Gastrocnemius medialis (tissue), 4 donors: ENCODE measurements at regions not wholly inside any gene's neighbourhood (a gene's known extent, or its start where the extent isn't known, plus 50 kb on each side); places are given as distances from the start of the nearest gene placed in this dataset.

Experiments
- ATAC-seq, 2 donors: fragments of 150-250 bp; one replicate each; pipeline ENCODE4 v1.9.1; 2016
- DNase-seq, 2 donors: peaks; one replicate each; pipeline ENCODE4 v3.0.0-alpha.2; 2019
- H3K27ac ChIP-seq, 4 donors: fragments of 200-600 bp; sonication (generic); 1 replicate in 1 of 4; 2 replicates in 3 of 4; pipeline ENCODE4 v1.5.1; 2016 to 2018; ENCODE audit warnings: mild to moderate bottlenecking in 2 of 4, moderate library complexity in 1 of 4
- H3K27me3 ChIP-seq, 3 donors: fragments of 200-600 bp; sonication (generic) in 2 of 3; 1 replicate in 1 of 3; 2 replicates in 2 of 3; pipeline versions ENCODE4 v1.5.1 to v1.6.0; 2016 to 2019; ENCODE audit warnings: mild to moderate bottlenecking in 1 of 3, moderate library complexity in 1 of 3
- H3K36me3 ChIP-seq, 2 donors: fragments of 200-600 bp; sonication (generic) in 1 of 2; one replicate each; pipeline ENCODE4 v1.5.1; 2017 to 2018
- H3K4me1 ChIP-seq, 2 donors: fragments of 200-600 bp; sonication (generic) in 1 of 2; one replicate each; pipeline ENCODE4 v1.5.1; 2016 to 2017; ENCODE audit warnings: mild to moderate bottlenecking in 2 of 2
- H3K4me3 ChIP-seq, 4 donors: fragments of 200-600 bp; sonication (generic) in 3 of 4; 1 replicate in 1 of 4; 2 replicates in 3 of 4; pipeline ENCODE4 v1.5.1; 2016 to 2019; ENCODE audit warnings: mild to moderate bottlenecking in 2 of 4
- H3K9me3 ChIP-seq, 3 donors: fragments of 200-600 bp; sonication (generic) in 2 of 3; 1 replicate in 1 of 3; 2 replicates in 2 of 3; pipeline ENCODE4 v1.5.1; 2016 to 2019
- POLR2A ChIP-seq, 2 donors: fragments of 450-650 bp; IDR thresholded peaks; one replicate each; pipeline ENCODE4 v1.6.1; 2017; ENCODE audit warnings: antibody characterized with exemption in 2 of 2, mild to moderate bottlenecking in 2 of 2, moderate library complexity in 2 of 2
- in situ Hi-C, 4 donors: fragments of 200-750 bp; cut with MboI; loops; one replicate each; pipeline versions ENCODE4 v1.15.0 to v1.8.0; 2017; ENCODE audit warnings: low sequenced_read_pairs in 4 of 4
- intact Hi-C: fragments of 100-400 bp; cut with DNase I; formaldehyde crosslinking; loops from one replicate; pipeline ENCODE4 v1.15.1; 2023; ENCODE audit warnings: low total_unique reads
- TF ChIP-seq, protein P1 (sequence below), 5 experiments: fragments of 450-650 bp in 3 of 5; fragments of 200-600 bp in 2 of 5; sonication (generic) in 2 of 5; IDR thresholded peaks in 4 of 5; conservative IDR thresholded peaks in 1 of 5; 1 replicate in 4 of 5; 2 replicates in 1 of 5; pipeline ENCODE4 v1.5.1; 2016 to 2019; ENCODE audit warnings: antibody characterized with exemption in 5 of 5, mild to moderate bottlenecking in 3 of 5, moderate library complexity in 3 of 5

DNA sequence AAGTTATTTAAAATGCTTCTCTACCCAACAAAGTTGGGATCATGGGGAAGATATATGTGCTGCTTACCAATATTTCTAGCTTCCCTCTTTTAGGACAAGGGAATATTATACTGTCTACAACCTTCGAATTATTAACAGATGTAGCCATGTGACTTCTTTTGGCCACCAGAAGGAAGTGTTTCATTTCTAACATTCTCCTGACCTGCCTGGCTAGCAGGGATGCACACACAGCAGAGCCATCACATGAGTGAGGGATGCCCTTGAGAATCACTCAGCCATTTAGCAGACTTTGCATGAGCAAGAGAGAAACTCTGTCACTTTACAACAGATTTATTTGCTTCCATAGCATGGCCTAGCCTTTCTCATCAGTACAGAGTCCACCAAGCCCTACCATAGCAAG, 230.7 kb upstream of the MARCKS start:
- DNase-seq (no peak), ATAC-seq (no peak)
- no peak for TF ChIP-seq POLR2A (IDR thresholded peaks at IDR 0.05)
- TF ChIP-seq, protein P1, sequence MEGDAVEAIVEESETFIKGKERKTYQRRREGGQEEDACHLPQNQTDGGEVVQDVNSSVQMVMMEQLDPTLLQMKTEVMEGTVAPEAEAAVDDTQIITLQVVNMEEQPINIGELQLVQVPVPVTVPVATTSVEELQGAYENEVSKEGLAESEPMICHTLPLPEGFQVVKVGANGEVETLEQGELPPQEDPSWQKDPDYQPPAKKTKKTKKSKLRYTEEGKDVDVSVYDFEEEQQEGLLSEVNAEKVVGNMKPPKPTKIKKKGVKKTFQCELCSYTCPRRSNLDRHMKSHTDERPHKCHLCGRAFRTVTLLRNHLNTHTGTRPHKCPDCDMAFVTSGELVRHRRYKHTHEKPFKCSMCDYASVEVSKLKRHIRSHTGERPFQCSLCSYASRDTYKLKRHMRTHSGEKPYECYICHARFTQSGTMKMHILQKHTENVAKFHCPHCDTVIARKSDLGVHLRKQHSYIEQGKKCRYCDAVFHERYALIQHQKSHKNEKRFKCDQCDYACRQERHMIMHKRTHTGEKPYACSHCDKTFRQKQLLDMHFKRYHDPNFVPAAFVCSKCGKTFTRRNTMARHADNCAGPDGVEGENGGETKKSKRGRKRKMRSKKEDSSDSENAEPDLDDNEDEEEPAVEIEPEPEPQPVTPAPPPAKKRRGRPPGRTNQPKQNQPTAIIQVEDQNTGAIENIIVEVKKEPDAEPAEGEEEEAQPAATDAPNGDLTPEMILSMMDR (IDR thresholded peaks at IDR 0.05 in 4 of 5, conservative IDR thresholded peaks at IDR 0.05 in 1 of 5) = no peak
- Histone ChIP-seq H3K27ac (peak overlapping the region in 1 of 4 donors; percentile 29), H3K9me3 (no peaks in the 10 kb centered on the region), H3K4me3 (no peak overlapping the region), H3K36me3 (peaks cover 0 to 7% of the 10 kb centered on the region in 2 donors), H3K4me1 (peaks cover 22 to 45% of the 10 kb centered on the region in 2 donors), H3K27me3 (no peaks in the 10 kb centered on the region)
- intact Hi-C loops = no loop called here
- in situ Hi-C loops = no loop called here

DNA sequence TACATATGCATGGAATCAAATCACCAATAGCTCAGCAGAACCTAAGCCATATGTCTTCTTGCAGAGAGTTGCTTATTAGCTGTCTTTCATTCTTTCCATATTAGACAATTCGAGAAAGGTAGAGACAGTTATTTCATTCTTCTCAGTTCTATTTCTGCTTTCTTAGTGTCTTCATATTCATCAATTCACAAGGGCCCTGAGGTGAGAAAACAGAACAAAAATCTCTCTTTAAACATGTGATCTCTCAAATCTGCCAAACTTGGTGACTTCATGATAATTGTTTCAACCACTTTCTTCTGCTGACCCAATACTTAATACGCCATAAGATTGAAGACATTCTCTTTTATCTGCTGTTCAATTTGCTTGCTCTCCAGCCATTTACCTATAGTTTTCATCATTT, 229.7 kb upstream of the MARCKS start:
- Histone ChIP-seq H3K27ac (peak overlapping the region in 2 of 4 donors; percentile 87 to 92), H3K4me1 (peaks cover 27 to 48% of the 10 kb centered on the region in 2 donors), H3K9me3 (no peaks in the 10 kb centered on the region), H3K4me3 (no peak overlapping the region), H3K27me3 (no peaks in the 10 kb centered on the region), H3K36me3 (peaks cover 0 to under 1% of the 10 kb centered on the region in 2 donors)
- no peak for TF ChIP-seq POLR2A (IDR thresholded peaks at IDR 0.05)
- TF ChIP-seq, protein P1 (IDR thresholded peaks at IDR 0.05 in 4 of 5, conservative IDR thresholded peaks at IDR 0.05 in 1 of 5) = no peak
- in situ Hi-C loops (no loop called here), intact Hi-C loops (no loop called here)
- DNase-seq (no peak), ATAC-seq (no peak)

DNA sequence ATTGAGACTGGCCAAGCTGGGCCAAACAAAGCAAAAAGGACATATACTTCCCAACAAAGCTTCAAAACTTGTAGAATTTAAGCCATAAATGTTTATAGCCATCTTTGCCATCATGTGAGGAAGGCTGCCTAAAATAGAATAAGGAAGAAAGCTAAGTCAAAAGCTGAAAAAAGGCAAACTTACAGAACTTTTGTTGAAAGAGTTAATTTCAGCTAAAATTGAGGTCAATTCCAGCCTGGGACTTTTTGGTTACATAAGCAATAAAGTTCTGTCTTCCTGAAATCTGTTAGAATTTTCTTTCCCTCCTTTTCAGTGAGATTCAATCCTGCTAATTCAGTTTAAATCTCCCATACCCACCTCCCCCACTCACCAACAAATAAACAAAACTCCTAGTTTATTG, 227.9 kb upstream of the MARCKS start:
- H3K27me3 ChIP-seq = no peaks in the 10 kb centered on the region
- in situ Hi-C loops = no loop called here
- DNase-seq = no peak
- no peak for TF ChIP-seq POLR2A (IDR thresholded peaks at IDR 0.05)
- TF ChIP-seq, protein P1 (IDR thresholded peaks at IDR 0.05 in 4 of 5, conservative IDR thresholded peaks at IDR 0.05 in 1 of 5) = no peak
- no peak for ATAC-seq
- H3K36me3 ChIP-seq = no peaks in the 10 kb centered on the region
- H3K4me3 ChIP-seq = no peak overlapping the region
- H3K9me3 ChIP-seq = no peaks in the 10 kb centered on the region
- peak overlapping the region; percentile 87 to 98 (median 90) for H3K27ac ChIP-seq
- peaks cover 36 to 55% of the 10 kb centered on the region in 2 donors for H3K4me1 ChIP-seq
- intact Hi-C loops = no loop called here

DNA sequence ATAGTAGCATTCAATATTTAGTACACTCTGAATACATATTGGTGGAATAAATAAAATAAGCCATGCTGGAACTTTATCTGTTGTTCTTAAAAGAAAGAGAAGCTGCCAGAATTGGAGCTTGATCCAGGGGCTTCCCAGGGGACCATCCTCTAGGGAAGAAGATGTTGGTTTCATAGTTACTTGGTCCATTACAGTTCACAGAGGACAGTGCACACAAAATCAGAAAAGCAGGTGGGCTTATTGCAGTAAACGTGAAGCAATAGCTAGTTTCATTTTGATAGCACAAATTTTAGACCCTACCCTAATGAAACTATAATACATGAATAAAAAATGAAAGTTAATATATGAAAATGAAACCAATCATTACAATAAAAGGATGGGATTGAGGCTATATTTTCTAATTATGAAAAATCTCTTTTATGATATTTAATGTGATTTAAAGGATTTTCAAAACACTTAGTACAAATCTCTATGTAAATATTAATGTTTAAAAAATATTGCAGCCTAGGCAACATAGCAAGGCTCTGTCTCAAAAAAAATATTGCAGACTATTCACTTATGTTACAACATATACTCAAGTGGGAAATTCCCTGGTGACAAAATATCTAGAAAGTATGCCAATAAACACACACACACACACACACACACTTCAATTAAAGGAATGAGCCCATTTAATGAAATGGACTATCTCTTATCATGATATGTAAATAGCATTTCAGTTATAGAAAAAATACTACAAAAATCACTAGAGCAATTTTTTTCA, 227.0 kb upstream of the MARCKS start:
- DNase-seq (no peak), ATAC-seq (no peak)
- no peak for TF ChIP-seq POLR2A (IDR thresholded peaks at IDR 0.05)
- TF ChIP-seq, protein P1 (IDR thresholded peaks at IDR 0.05 in 4 of 5, conservative IDR thresholded peaks at IDR 0.05 in 1 of 5) = no peak
- no peaks in the 10 kb centered on the region for H3K36me3 ChIP-seq
- in situ Hi-C loops = no loop called here
- H3K27me3 ChIP-seq = no peaks in the 10 kb centered on the region
- peaks cover 36 to 60% of the 10 kb centered on the region in 2 donors for H3K4me1 ChIP-seq
- peak overlapping the region; percentile 36 to 59 (median 50) for H3K4me3 ChIP-seq
- peak overlapping the region; percentile 87 to 98 (median 90) for H3K27ac ChIP-seq
- no peaks in the 10 kb centered on the region for H3K9me3 ChIP-seq
- intact Hi-C loops = loop anchor here (5.0 kb wide), 1 partner anchor 587 kb away; no protein-coding TSS in a partner anchor
